22Rv1 (cell line): ENCODE measurements at regions not wholly inside any gene's neighbourhood (a gene's known extent, or its start where the extent isn't known, plus 50 kb on each side); places are given as distances from the start of the nearest gene placed in this dataset.
A peak's percentile ranks its signal among the peaks of the same experiment; 100 is the strongest.

Experiments used
- H3K27ac ChIP-seq: fragments of 450-650 bp; 2 replicates; pipeline ENCODE4 v1.5.1; 2017
- ZFX ChIP-seq: fragments of 450-650 bp; IDR thresholded peaks from 2 replicates; pipeline ENCODE4 v1.6.1; 2017; ENCODE audit warnings: antibody characterized with exemption, borderline replicate concordance
- TF ChIP-seq, protein P1 (sequence below): fragments of 450-650 bp; IDR thresholded peaks from 2 replicates; pipeline ENCODE4 v1.5.1; 2017; ENCODE audit warnings: mild to moderate bottlenecking

DNA sequence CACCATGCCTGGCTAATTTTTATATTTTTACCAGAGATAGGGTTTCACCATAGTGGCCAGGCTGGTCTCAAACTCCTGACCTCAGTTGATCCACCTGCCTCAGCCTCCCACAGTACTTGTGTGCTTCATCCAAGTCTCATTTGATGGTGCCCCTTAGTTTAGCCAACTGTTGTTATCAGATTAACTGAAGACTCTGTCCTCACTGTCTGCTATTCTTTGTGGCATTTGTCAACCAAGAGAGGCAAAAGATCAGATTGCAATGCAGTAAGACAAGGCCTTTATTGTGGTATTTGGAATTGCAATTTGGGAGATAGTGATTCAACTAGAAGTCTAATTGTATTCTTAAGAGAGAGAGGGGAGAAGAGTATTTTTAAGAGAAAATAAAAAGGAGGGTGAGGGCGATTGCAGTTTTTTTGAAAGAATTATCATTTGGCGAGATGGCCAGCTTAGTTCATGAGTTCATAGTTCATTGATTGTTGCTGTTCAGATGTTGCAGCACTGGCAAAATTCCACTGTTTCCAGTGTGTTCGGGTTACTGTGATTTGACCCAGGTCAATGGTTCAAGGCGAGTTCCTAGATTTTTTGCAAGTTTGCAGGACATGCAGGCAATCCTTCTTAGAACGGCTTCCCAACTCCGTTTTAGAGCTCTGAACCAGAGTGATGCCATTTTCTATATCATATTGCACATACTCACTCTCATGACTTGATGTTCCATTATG, 1156.9 kb downstream of the CDH9 start:
- TF ChIP-seq, protein P1, sequence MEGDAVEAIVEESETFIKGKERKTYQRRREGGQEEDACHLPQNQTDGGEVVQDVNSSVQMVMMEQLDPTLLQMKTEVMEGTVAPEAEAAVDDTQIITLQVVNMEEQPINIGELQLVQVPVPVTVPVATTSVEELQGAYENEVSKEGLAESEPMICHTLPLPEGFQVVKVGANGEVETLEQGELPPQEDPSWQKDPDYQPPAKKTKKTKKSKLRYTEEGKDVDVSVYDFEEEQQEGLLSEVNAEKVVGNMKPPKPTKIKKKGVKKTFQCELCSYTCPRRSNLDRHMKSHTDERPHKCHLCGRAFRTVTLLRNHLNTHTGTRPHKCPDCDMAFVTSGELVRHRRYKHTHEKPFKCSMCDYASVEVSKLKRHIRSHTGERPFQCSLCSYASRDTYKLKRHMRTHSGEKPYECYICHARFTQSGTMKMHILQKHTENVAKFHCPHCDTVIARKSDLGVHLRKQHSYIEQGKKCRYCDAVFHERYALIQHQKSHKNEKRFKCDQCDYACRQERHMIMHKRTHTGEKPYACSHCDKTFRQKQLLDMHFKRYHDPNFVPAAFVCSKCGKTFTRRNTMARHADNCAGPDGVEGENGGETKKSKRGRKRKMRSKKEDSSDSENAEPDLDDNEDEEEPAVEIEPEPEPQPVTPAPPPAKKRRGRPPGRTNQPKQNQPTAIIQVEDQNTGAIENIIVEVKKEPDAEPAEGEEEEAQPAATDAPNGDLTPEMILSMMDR = no peak
- TF ChIP-seq ZFX = no peak
- H3K27ac ChIP-seq = no peak overlapping the region

DNA sequence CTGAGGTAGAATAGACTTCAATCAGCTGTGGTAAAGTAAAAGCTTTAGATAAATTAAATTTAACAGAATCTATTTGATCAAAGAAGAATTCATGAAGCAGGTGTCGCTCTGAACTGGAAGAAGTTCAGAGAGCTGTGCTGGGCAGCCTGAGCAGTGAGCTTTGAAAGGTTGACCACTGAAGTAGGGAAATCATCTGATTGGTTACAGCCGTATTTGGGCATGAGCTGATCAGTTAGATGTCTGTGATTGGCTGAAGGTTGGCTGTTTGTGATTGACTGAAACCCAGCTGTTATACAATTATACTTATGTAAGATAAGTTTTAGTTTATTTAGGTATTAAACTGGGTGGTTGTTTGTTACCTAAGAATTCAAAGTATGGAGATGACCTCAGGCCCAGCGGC, 1174.6 kb downstream of the CDH9 start:
- TF ChIP-seq, protein P1 = no peak
- H3K27ac ChIP-seq = no peak overlapping the region

DNA sequence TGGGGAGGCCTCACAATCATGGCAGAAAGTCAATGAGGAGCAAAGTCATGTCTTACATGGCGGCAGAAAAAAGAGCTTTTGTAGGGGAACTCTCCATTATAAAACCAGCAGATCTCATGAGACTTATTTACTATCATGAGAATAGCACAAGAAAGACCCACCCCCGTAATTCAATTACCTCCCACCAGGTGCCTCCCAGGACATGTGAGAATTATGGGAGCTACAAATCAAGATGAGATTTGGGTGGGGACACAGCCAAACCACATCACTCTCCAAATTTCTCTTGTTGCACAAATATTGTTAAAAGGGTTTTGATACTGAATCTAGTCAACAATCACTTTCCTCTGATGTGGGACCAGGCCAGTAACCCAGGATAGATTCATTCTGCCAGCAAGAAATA, 1176.1 kb downstream of the CDH9 start:
- no peak for TF ChIP-seq ZFX
- TF ChIP-seq, protein P1 = peak; percentile 41
- H3K27ac ChIP-seq = no peak overlapping the region

DNA sequence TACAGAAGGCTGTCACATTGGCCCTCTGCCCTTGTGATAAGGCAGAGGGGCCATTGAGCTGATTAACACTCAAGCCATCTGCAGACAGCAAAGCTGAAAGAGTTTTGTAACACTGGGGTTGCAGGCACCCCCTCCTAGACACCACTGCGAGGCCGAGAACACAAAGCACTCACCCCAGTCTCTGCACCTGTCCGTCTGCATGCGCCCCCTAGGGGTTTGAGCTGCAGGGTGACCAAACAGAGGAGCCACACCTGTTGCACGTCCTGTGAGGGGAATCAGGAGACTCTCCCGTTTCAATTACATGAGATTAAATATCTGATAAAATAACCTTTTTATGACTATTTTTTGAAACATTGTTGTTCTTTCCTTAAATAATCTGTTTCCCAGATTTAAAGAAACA, 1180.4 kb downstream of the CDH9 start:
- TF ChIP-seq, protein P1 = peak; percentile 75
- no peak for TF ChIP-seq ZFX
- no peak overlapping the region for H3K27ac ChIP-seq

DNA sequence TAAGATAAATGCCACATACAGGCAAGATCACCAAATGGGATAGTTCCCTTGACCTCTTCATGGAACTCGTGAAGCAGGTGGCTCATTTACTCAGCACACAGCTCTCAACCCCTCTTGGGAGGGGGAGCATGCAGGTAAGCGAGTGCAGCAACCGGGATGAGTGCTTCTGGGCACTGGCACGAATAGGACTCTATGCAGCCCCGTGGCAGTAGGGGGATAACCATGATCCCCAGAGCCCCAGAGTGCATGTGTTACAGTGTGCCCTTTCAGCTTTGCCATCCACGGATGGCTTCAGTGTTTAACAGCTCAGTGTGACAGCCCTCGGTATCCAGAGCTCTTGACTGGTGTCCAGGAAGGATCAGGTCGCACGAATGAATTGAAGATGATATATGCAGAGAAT, 1187.1 kb downstream of the CDH9 start:
- TF ChIP-seq, protein P1 = no peak
- H3K27ac ChIP-seq = no peak overlapping the region

DNA sequence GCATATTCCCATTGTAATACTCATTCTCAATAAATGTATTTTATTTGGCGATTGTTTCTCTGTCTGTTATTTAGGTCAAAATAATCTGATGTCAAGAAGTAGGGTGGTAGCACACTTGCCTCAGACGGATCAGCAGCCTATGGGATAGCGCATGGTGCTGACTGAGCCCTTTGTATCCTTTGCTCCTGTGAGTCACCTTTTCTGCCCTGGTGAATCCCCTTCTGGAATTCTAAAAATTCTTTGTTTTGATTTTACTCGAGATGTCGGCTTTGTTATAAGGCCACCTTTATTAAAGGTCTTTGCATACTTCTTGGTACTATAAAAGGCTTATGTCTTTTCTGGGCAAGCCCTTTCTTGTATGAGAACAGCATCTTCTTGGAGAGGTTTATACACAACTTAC, 1187.8 kb downstream of the CDH9 start:
- no peak overlapping the region for H3K27ac ChIP-seq
- no peak for TF ChIP-seq ZFX
- TF ChIP-seq, protein P1 = no peak

DNA sequence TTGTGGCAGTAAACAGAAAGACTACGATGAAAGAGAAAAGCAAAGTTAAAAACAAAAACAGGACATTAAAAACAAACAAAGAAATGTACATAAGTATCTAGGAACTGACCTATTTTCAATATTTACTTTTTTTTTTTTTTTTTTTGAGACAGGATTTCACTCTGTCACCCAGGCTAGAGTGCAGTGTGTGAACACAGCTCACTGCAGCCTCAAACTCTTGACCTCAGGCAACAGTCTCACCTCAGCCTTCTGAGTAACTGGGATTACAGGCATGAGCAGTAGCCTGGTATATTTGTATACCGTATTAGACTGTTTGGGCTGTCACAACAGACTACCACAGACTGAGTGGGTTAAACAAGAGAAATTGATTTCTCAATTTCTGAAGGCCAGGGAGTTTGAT, 1189.1 kb downstream of the CDH9 start:
- no peak overlapping the region for H3K27ac ChIP-seq
- TF ChIP-seq ZFX = no peak
- TF ChIP-seq, protein P1 = no peak
